SU-DHL-6 (cell line): ENCODE measurements at regions not wholly inside any gene's neighbourhood (a gene's known extent, or its start where the extent isn't known, plus 50 kb on each side); places are given as distances from the start of the nearest gene placed in this dataset.

Experiments used
- H2AFZ ChIP-seq: fragments of 200-600 bp; sonication (generic); 2 replicates; pipeline ENCODE4 v1.6.1; 2014; ENCODE audit warnings: low read depth, mild to moderate bottlenecking, moderate library complexity, mixed read lengths, antibody characterized with exemption, low read length; ENCODE audit not compliant: severe bottlenecking
- H3F3A ChIP-seq: fragments of 200-600 bp; shearing (Covaris generic); 2 replicates; pipeline ENCODE4 v1.6.0; 2016; ENCODE audit warnings: antibody characterized with exemption, mild to moderate bottlenecking; ENCODE audit not compliant: insufficient read depth
- H3K27ac ChIP-seq: fragments of 200-600 bp; sonication (generic); 2 replicates; pipeline ENCODE4 v1.5.1; 2016; ENCODE audit warnings: low read depth, mild to moderate bottlenecking, low read length, moderate library complexity, mixed read lengths
- H3K27me3 ChIP-seq: fragments of 200-600 bp; sonication (generic), shearing (Covaris generic); 2 replicates; pipeline ENCODE4 v1.6.0; 2014; ENCODE audit warnings: mild to moderate bottlenecking, low read length
- H3K36me3 ChIP-seq: fragments of 200-600 bp; sonication (generic); 2 replicates; pipeline ENCODE4 v1.6.1; 2014; ENCODE audit warnings: mild to moderate bottlenecking, low read length, mixed read lengths
- H3K4me2 ChIP-seq: fragments of 300-600, 200-600 bp; shearing (Covaris generic), sonication (generic); 2 replicates; pipeline ENCODE4 v1.6.0; 2014; ENCODE audit warnings: low read length, low read depth, mild to moderate bottlenecking; ENCODE audit not compliant: poor library complexity, severe bottlenecking
- H3K4me3 ChIP-seq: fragments of 200-600 bp; sonication (generic); 2 replicates; pipeline ENCODE4 v1.5.1; 2014; ENCODE audit warnings: antibody characterized with exemption, low read length, mild to moderate bottlenecking, mixed read lengths; ENCODE audit not compliant: insufficient read depth, poor library complexity, severe bottlenecking
- H3K79me2 ChIP-seq: fragments of 200-600 bp; sonication (generic); 2 replicates; pipeline ENCODE4 v1.6.1; 2014; ENCODE audit warnings: mild to moderate bottlenecking, low read length, moderate library complexity; ENCODE audit not compliant: insufficient read depth
- H3K9ac ChIP-seq: fragments of 200-600 bp; sonication (generic); 2 replicates; pipeline ENCODE4 v1.7.0; 2014; ENCODE audit warnings: mild to moderate bottlenecking, low read length
- H3K9me2 ChIP-seq: fragments of 200-600 bp; sonication (generic); replicated peaks from 2 replicates; pipeline ENCODE4 v1.6.1; 2014; ENCODE audit warnings: low read length; ENCODE audit not compliant: insufficient read depth
- H3K9me3 ChIP-seq: fragments of 200-600 bp; sonication (generic); 2 replicates; pipeline ENCODE4 v1.6.1; 2014; ENCODE audit warnings: low read length, mixed read lengths; ENCODE audit not compliant: insufficient read depth
- H4K20me1 ChIP-seq: fragments of 200-600 bp; sonication (generic); 2 replicates; pipeline ENCODE4 v1.6.1; 2014; ENCODE audit warnings: low read depth, mild to moderate bottlenecking, antibody characterized with exemption, low read length, moderate library complexity, mixed read lengths
- CTCF ChIP-seq: fragments of 200-600 bp; sonication (generic); IDR thresholded peaks from one replicate; pipeline ENCODE4 v1.5.1; 2017; ENCODE audit warnings: antibody characterized with exemption, mild to moderate bottlenecking, low read length, moderate library complexity; ENCODE audit not compliant: insufficient read depth, poor library complexity, severe bottlenecking
- EZH2phosphoT487 ChIP-seq: fragments of 200-600 bp; sonication (generic), shearing (Covaris generic); conservative IDR thresholded peaks from 2 replicates; pipeline ENCODE4 v1.6.1; 2018; ENCODE audit warnings: mild to moderate bottlenecking, antibody characterized with exemption, low read length, moderate library complexity, mixed read lengths

- Histone ChIP-seq H3K9me2 (no peaks in the 10 kb centered on the region), H3K36me3 (no peaks in the 10 kb centered on the region), H3K79me2 (no peaks in the 10 kb centered on the region), H3F3A (no peaks in the 10 kb centered on the region), H4K20me1 (no peaks in the 10 kb centered on the region), H3K9me3 (no peaks in the 10 kb centered on the region), H2AFZ (no peak overlapping the region), H3K4me3 (no peak overlapping the region), H3K27me3 (no peaks in the 10 kb centered on the region), H3K4me2 (no peak overlapping the region), H3K9ac (no peak overlapping the region), H3K27ac (no peak overlapping the region)
- TF ChIP-seq CTCF: no peak
- no peak for TF ChIP-seq EZH2phosphoT487
Measured at GRCh38 chr2:151029406-151030157, 232.1 kb downstream of the RBM43 start.

- Histone ChIP-seq H3K4me2 (no peak overlapping the region), H3K9ac (no peak overlapping the region), H3K79me2 (no peaks in the 10 kb centered on the region), H3K9me3 (no peaks in the 10 kb centered on the region), H3K27me3 (no peaks in the 10 kb centered on the region), H3F3A (no peaks in the 10 kb centered on the region), H3K9me2 (no peaks in the 10 kb centered on the region), H2AFZ (no peak overlapping the region), H3K4me3 (no peak overlapping the region), H3K27ac (no peak overlapping the region), H4K20me1 (no peaks in the 10 kb centered on the region), H3K36me3 (no peaks in the 10 kb centered on the region)
- no peak for TF ChIP-seq EZH2phosphoT487
- TF ChIP-seq CTCF: no peak
Measured at GRCh38 chr2:151028691-151029176, 232.9 kb downstream of the RBM43 start.

GRCh38 chr2:151027151-151027550 lies 234.5 kb downstream of the RBM43 start:
- no peaks in the 10 kb centered on the region for H3K9me3 ChIP-seq
- TF ChIP-seq CTCF (no peak), EZH2phosphoT487 (no peak)
- no peak overlapping the region for H3K4me3 ChIP-seq
- H2AFZ ChIP-seq: no peak overlapping the region
- H3K9me2 ChIP-seq: no peaks in the 10 kb centered on the region
- H3K36me3 ChIP-seq: no peaks in the 10 kb centered on the region
- H3K9ac ChIP-seq: no peak overlapping the region
- no peak overlapping the region for H3K4me2 ChIP-seq
- H4K20me1 ChIP-seq: no peaks in the 10 kb centered on the region
- no peaks in the 10 kb centered on the region for H3K27me3 ChIP-seq
- no peaks in the 10 kb centered on the region for H3F3A ChIP-seq
- no peaks in the 10 kb centered on the region for H3K79me2 ChIP-seq
- no peak overlapping the region for H3K27ac ChIP-seq
